NOMO-1 treated with DMSO at 0.1 percent for 48 hours (cell line): ENCODE measurements at regions not wholly inside any gene's neighbourhood (a gene's known extent, or its start where the extent isn't known, plus 50 kb on each side); places are given as distances from the start of the nearest gene placed in this dataset.

Experiments used
- DNase-seq: peaks from one replicate; lab custom pipeline; 2025; ENCODE audit not compliant: unreplicated experiment; lab: John Stamatoyannopoulos, UW

GRCh38 chr2:204315236-204315662 lies 230.0 kb upstream of the PARD3B start:
- no peak for DNase-seq

- no peak for DNase-seq
These were observed 227.6 kb upstream of the PARD3B start for GRCh38 chr2:204317640-204318039.

- no peak for DNase-seq
These were observed 224.1 kb upstream of the PARD3B start for GRCh38 chr2:204321027-204321800.

GRCh38 chr2:204321910-204322751 lies 223.1 kb upstream of the PARD3B start:
- no peak for DNase-seq

GRCh38 chr2:204325468-204325867 lies 219.8 kb upstream of the PARD3B start:
- DNase-seq, result peak; percentile 62

GRCh38 chr2:204328373-204328772 lies 216.9 kb upstream of the PARD3B start:
- no peak for DNase-seq

GRCh38 chr2:204329016-204329415 lies 216.3 kb upstream of the PARD3B start:
- no peak for DNase-seq

GRCh38 chr2:204329532-204329931 lies 215.7 kb upstream of the PARD3B start:
- DNase-seq, result no peak

- DNase-seq, result no peak
These were observed 214.1 kb upstream of the PARD3B start for GRCh38 chr2:204331180-204331579.

- no peak for DNase-seq
These were observed 213.3 kb upstream of the PARD3B start for GRCh38 chr2:204331988-204332387.

- no peak for DNase-seq
These were observed 212.6 kb upstream of the PARD3B start for GRCh38 chr2:204332706-204333105.

- no peak for DNase-seq
These were observed 211.4 kb upstream of the PARD3B start for GRCh38 chr2:204333861-204334260.

- DNase-seq, result no peak
These were observed 209.7 kb upstream of the PARD3B start for GRCh38 chr2:204335451-204336058.

- no peak for DNase-seq
These were observed 209.0 kb upstream of the PARD3B start for GRCh38 chr2:204336153-204336744.

GRCh38 chr2:204337638-204338037 lies 207.6 kb upstream of the PARD3B start:
- no peak for DNase-seq

GRCh38 chr2:204339212-204339715 lies 206.0 kb upstream of the PARD3B start:
- DNase-seq, result no peak

- no peak for DNase-seq
These were observed 204.8 kb upstream of the PARD3B start for GRCh38 chr2:204340511-204340910.

- DNase-seq, result no peak
These were observed 203.4 kb upstream of the PARD3B start for GRCh38 chr2:204341887-204342276.

- no peak for DNase-seq
These were observed 201.6 kb upstream of the PARD3B start for GRCh38 chr2:204343685-204344084.

GRCh38 chr2:204344119-204344518 lies 201.2 kb upstream of the PARD3B start:
- no peak for DNase-seq

GRCh38 chr2:204346906-204347305 lies 198.4 kb upstream of the PARD3B start:
- no peak for DNase-seq
